ENCODE measurements at regions not wholly inside any gene's neighbourhood (a gene's known extent, or its start where the extent isn't known, plus 50 kb on each side); places are given as distances from the start of the nearest gene placed in this dataset.

DNA sequence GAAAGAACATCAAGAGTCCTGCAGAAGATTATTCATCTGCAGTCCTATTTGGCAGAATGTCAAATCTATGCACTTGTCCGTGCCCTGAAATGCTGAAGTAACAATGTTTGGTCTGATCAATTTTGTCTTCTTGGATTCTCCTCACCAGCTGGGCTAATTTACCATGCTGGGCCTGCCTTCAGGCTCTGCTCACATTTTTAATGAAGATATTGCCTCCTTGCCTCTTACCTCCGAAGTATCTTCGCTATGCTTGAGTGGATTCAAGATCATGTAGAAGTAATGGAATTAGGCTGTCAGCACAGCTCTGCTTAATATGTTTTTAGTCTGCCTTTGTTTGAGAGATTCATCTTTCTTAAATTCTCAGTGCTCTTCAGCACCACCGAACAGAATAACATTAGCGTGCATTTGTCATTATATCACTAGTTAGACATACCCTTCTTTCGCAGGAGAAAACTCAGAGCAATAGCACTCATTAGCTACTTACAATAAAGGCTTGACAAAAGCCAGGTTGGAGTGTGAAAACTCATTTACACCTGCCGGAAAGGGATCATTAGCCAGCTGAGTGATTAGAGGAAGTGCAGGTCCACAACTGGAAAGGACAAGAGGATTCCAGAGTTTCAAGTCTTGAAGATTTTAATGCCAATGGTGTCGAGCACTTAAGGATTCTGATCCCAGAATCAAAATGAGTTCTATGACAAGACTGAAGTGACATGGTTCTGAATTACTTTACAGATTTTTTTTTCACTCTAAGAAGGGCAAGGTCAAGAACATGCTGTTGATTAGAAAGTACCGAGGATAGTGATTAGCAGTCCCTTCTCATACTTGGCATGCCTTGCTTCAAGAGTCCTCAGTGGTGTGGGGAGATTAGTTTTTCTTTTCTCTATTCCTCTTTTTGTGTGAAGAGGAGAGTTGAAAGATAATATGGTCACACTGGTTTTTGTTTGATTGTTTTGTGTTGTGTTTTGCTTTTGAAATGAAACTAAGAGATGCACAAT lies 405.6 kb upstream of the TOM1L1 start (continued):
- TF ChIP-seq, protein P1, sequence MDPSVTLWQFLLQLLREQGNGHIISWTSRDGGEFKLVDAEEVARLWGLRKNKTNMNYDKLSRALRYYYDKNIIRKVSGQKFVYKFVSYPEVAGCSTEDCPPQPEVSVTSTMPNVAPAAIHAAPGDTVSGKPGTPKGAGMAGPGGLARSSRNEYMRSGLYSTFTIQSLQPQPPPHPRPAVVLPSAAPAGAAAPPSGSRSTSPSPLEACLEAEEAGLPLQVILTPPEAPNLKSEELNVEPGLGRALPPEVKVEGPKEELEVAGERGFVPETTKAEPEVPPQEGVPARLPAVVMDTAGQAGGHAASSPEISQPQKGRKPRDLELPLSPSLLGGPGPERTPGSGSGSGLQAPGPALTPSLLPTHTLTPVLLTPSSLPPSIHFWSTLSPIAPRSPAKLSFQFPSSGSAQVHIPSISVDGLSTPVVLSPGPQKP (IDR thresholded peaks at IDR 0.05; ENCODE audit: borderline replicate concordance, low read depth, low read length): no peak

DNA sequence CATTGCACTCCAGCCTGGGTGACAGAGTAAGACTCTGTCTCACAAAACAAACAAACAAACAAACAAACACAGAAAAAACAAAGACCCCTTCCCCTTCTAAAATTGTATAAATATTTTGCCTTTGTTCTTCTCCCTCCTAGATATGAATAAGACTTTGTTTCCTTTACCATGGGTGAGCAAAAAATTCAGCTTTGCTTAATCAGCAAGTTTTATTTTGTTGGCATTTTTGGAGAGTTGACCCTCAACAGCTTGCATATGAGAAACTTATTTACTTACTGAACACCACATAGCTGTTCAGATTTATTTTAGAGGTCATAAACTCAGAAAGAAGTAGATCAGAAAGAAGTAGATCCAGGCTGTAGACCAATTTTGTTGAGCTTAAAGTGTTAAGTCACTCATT lies 395.2 kb upstream of the TOM1L1 start:
- H3K9me1 ChIP-seq (ENCODE audit: insufficient read depth, low read length): no peaks in the 10 kb centered on the region
- no peak overlapping the region for H3K23ac ChIP-seq (ENCODE audit: low read depth, low read length)
- no peak overlapping the region for H3K4me2 ChIP-seq (ENCODE audit: low read depth, low read length)
- dilution Hi-C loops (cut with HindIII; ENCODE audit: low sequenced_read_pairs, unreplicated experiment): no loop called here
- H3K9me3 ChIP-seq (ENCODE audit: control insufficient read depth, insufficient read depth, low read length): peaks cover 6% of the 10 kb centered on the region; the same call in 1 of the 2 replicates
- no peak for DNase-seq
- no TSS peak for BruUV-seq (replicated peaks)
- POLR2A ChIA-PET (ENCODE audit: unreplicated experiment): no interaction called here
- intact Hi-C loops (cut with micrococcal nuclease): no loop called here
- no peak overlapping the region for H3K56ac ChIP-seq (ENCODE audit: extremely low read depth, insufficient read depth, low read length)
- no peaks in the 10 kb centered on the region for H3K27me3 ChIP-seq (ENCODE audit: control insufficient read depth, insufficient read depth, low read length)
- H3K14ac ChIP-seq (replicated peaks; ENCODE audit: low read depth, low read length): no peak overlapping the region
- CTCF ChIA-PET: no interaction called here
- no peak overlapping the region for H2BK20ac ChIP-seq (ENCODE audit: low read depth, low read length)
- no peak overlapping the region for H2BK120ac ChIP-seq (ENCODE audit: low read depth, low read length)
- no peak overlapping the region for H3K9ac ChIP-seq (ENCODE audit: low read depth, low read length)
- no peak overlapping the region for H2BK5ac ChIP-seq (ENCODE audit: low read depth, low read length, poor library complexity, severe bottlenecking)
- H3K18ac ChIP-seq (ENCODE audit: low read depth, low read length): no peak overlapping the region
- no peak overlapping the region for H3K4ac ChIP-seq (ENCODE audit: low read depth, low read length)
- no peaks in the 10 kb centered on the region for H3K4me1 ChIP-seq (ENCODE audit: control insufficient read depth, insufficient read depth, low read length)
- H2AK9ac ChIP-seq (replicated peaks; ENCODE audit: low read depth, low read length, poor library complexity): no peak overlapping the region
- no peaks in the 10 kb centered on the region for H3K79me1 ChIP-seq (ENCODE audit: low read depth in 1 of 2, low read length in 2 of 2)
- H2AK5ac ChIP-seq (ENCODE audit: low read depth, low read length): no peak overlapping the region
- no peak overlapping the region for H2AFZ ChIP-seq (replicated peaks; ENCODE audit: low read length, poor library complexity)
- H4K5ac ChIP-seq (ENCODE audit: low read depth, low read length): no peak overlapping the region
- H4K20me1 ChIP-seq (ENCODE audit: insufficient read depth, low read length): no peaks in the 10 kb centered on the region
- TF ChIP-seq SMC3 (IDR thresholded peaks at IDR 0.05; ENCODE audit: low read depth, low read length) (no peak), MAFK (IDR thresholded peaks at IDR 0.05; ENCODE audit: low read depth, low read length) (peak; percentile 65)
- no peak overlapping the region for H3K4me3 ChIP-seq (ENCODE audit: insufficient read depth, low read depth, low read length)
- H3K36me3 ChIP-seq (ENCODE audit: control insufficient read depth, insufficient read depth, low read length): no peaks in the 10 kb centered on the region
- no peak overlapping the region for H2BK15ac ChIP-seq (ENCODE audit: low read depth, low read length)
- in situ Hi-C loops (cut with MboI; ENCODE audit: low sequenced_read_pairs): no loop called here
- no peak overlapping the region for H4K8ac ChIP-seq (ENCODE audit: low read depth in 2 of 2, low read length in 2 of 2)
- no peak overlapping the region for H4K91ac ChIP-seq (ENCODE audit: insufficient read depth, low read depth, low read length)
- no peak for ATAC-seq (ENCODE audit: low read depth)
- no peak overlapping the region for H3K27ac ChIP-seq (ENCODE audit: insufficient read depth, low read length)

Data from IMR-90 (cell line).